Coronary artery (tissue), 2 donors: ENCODE measurements at regions not wholly inside any gene's neighbourhood (a gene's known extent, or its start where the extent isn't known, plus 50 kb on each side); places are given as distances from the start of the nearest gene placed in this dataset.
"Not testable (repeated sequence)": the region's sequence is repeated elsewhere in the genome, so short reads cannot be mapped to it uniquely, and the experiment has no call there.

ENCODE experiments used
- DNase-seq: peaks from one replicate; pipeline ENCODE4 v3.0.0-alpha.2; 2017; ENCODE audit warnings: low spot score
- H3K27ac ChIP-seq, 2 donors: fragments of 200-600 bp; sonication (generic); one replicate each; pipeline ENCODE4 v1.5.1; 2016 to 2019
- H3K4me3 ChIP-seq: fragments of 200-600 bp; sonication (generic); 2 replicates; pipeline ENCODE4 v1.5.1; 2016; ENCODE audit warnings: mild to moderate bottlenecking, moderate library complexity

DNA sequence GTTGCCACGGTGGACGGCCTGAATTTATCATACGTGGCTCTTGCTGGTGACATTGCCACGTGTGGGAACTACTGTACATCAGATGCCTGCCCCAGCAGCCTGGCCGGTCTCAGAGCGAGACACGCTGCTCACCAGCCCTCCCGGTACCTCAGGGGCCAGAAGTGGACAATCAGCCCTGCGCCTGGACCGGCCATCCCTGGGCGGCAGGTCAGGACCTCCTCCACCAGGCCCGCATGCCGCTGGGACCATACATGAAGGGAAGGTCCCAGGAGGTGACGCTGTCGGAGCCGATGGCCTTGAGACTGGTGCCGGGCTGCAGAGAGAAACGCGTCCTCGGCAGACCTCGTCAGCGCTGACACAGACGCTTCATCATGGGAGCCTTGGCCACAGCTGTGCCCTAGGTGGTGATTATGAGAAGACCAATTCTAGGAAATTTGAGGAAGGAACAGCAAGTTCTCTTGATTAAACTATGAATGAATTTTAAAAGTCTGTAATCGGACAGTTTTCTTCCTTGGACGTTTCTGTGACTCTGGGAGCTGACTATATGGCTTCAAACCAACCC is 5456.7 kb upstream of the TPTE start:
- H3K4me3 ChIP-seq, H3K27ac ChIP-seq, DNase-seq: not testable (repeated sequence)

DNA sequence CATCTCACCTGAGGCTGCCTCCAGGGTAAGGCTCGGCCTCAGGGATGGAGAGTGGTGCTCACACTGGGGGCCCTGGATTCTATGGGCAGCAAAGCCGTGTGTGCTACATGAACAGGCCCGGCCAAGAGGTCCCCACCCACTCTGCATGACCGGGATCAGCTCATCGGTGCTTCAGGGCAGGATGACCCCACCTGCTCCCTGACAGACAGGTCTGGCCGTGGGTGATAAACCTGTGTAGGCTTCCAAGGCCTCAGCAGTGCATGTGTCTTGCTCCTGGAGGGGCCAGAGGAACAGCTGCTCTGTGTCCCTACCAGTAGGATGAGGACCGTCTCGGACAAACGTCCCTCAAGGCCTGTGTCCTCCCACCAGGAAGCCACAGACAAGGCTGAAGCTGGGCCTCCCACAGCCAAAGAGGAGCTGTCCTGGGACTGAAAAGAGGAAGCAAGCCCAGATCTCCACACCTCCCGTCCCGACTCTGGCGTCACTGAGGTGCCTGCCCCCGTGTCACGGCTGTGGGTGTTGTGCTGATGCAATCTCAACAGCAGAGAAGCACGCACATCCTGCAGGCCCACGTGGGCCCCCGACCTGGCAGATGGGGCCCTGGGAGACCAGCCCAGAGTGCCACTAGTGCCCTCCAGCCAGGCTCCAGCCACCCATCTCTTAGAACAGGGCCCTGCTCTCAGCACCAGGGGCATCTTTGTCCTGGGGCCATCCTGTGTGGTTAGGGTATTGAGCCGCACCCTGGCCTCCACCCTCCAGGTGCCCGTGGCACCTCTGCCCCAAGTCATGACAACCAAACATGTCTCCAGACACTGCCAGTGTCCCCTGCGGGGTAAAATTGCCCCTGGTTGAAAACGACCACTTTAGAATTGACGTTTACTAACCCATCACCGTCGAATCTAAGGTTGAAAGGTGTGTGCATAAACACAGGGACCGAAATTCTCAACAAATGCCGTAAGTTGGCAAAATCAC is 5455.9 kb upstream of the TPTE start:
- not testable (repeated sequence) for H3K27ac ChIP-seq, H3K4me3 ChIP-seq
- DNase-seq = peak; percentile 60

DNA sequence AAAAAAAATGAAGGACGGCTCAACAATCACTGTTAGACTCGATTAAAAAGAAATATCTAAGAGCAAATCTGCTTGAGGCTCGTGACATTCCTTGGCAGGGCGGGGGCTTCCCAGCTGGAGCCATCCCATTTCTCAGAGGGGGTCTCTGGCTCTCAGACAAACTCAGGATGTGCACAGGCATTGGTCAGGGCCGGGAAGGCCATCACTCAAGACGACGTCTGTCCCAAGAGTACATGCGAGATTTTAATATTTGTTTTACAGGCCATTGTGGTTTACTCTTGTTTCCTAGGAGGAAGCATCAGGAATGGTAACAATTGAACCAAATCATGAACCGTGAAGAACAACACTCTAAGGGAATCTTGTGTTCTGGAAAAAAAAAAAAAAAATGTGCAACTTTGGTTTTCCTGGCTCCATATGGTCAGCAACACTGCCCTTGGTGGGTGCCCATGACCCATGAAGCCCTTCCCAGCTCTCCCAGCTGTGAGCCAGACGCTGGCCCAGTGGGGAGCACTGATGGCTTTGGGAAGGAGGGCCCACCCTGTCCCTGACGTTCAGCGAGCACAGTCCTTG is 5454.6 kb upstream of the TPTE start:
- not testable (repeated sequence) for H3K4me3 ChIP-seq, DNase-seq, H3K27ac ChIP-seq

DNA sequence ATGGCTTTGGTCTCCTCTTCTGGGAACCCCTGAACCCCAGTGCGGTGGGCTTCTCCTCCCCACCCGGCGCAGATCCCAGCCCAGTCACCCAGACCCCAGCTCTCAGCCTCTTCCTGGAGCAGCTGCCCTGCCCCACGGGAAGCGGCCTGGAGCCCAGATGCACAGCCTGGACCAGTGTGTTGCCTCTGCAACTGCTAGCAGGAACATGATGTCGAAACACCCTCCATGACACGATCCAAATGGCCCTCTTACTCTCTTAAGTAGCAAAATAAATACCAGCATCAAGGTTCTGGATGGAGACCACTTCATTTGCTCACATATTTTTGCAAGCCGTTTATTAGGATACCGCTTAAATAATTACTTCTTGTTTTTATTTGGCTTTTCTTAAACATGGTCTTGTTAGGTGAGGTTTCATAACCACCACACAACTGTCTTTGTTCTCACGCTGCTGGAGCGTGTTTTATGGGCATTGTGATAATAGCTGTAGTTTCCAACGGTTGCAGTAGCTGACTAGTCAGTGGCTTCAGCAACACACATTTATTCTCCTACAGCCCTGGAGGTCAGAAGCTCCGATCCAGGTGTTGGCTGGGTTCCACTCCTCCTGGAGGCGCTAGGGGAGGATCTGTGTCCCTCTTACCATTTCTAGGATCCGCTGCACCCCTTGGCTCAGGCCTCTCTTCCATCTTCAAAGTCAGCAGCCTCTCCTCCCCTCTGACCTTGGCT is 5453.9 kb upstream of the TPTE start:
- DNase-seq, H3K4me3 ChIP-seq, H3K27ac ChIP-seq: not testable (repeated sequence)

DNA sequence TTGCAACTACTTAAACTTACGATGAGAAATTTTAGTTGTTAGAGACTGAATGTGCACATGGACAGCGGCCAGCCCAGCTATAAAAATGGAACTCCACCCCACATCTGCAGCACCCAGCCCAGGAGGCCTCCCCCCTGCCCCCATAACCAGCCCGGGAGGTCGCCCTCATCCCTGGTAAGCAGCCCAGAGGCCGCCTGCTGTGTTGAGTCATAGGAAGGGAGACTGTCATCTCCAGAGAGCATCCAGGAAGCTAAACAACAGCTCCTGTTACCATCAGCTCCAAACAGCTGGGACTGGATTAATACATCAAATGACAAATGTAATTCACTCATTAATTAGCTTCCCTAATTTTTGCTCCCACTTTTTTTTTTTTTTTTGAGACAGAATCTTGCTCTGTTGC is 5452.7 kb upstream of the TPTE start:
- DNase-seq, H3K4me3 ChIP-seq, H3K27ac ChIP-seq: not testable (repeated sequence)

DNA sequence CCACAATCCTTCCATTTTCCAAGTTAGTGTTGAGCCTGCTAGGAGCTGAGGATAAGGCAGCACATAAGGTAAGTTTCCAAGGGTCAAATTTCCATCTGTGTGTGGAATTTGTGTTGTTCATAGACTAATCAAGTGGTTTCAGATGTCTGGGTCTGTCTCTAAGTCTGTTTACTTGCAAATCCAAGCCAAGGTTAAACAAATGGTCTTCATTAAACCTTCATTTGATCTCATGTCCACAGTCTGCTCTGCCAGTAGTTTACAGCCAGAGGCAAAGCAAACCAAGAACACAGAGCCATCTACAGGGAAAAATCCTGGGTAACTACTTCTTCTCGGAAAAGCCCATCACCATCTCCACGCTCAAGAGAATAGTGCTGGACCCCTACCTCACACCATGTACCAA is 5450.2 kb upstream of the TPTE start:
- not testable (repeated sequence) for H3K4me3 ChIP-seq, H3K27ac ChIP-seq, DNase-seq

DNA sequence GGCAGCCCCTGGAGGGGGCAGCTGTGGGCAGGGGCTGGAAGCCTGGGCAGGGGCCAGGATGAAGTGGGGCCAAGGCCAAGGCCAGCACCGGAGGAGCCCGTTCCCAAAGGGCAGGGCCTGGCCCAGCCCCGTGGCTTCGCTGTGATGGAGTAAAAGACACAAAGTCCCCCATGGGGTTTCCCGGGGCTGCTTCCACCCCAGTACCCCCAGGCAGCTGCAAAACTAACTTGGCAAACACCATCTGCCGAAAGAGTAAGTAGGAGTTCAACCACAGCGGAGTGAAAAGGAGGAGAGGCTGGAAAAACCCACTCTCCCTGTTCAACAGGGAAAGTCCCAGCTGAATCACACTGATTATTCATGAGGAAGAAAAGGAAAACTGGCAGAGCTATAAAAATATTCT is 5444.5 kb upstream of the TPTE start:
- H3K27ac ChIP-seq, H3K4me3 ChIP-seq, DNase-seq: not testable (repeated sequence)

DNA sequence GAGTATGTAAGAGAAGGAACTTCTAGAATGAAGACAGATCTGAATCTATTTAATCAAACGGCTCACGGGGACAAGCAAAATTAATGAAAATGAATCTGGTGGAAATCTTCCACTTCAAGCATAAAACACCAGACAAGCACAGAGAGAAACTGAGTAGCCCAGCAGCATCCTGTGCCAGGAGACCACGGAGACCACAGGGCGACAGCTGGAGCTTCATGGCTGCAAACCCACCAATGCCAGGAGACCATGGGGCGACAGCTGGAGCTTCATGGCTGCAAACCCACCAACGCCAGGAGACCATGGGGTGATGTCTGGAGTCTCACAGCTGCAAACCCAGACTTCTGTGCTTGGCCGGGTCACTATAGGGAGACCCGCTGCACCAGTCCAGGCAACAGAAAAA is 5442.0 kb upstream of the TPTE start:
- DNase-seq, H3K27ac ChIP-seq, H3K4me3 ChIP-seq: not testable (repeated sequence)

DNA sequence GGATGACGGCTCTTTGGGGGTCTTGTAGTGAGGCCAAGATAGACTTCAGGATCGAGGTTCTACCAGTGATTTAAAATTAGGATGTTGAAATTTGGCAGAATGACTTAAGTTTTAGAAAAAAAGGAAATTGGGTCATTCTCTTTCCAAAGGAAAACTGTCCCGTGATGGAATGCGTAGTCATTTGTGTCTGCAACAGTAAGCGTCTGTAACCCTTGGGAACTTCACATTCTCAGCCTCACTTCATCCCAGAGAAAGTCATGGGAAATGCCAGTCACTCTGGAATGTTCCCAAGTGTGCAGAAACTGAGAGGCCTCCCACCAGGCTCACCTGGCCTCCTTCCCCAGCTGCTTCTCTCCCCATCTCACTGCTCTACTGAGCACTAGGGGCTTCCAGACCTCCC is 5441.4 kb upstream of the TPTE start:
- not testable (repeated sequence) for DNase-seq, H3K4me3 ChIP-seq, H3K27ac ChIP-seq

DNA sequence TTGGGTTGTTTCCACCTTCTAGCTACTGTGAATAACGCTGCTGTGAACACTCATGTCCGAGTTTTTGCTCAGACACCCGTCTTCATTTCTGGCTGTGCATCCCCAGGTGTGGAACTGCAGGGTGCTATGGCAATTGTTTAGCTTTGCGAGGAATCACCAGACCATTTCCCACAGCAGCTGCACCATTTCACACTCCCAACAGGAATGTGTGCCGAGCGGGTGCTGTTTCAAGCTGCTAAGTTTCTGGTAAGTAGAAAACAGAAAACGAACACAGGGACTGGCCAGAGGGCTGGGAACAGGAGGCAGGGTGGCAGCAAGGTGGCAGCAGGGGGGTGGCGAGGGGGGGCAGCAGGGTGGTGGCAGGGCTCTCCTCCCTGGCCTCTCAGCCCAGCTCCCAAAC is 5437.1 kb upstream of the TPTE start:
- H3K4me3 ChIP-seq, DNase-seq, H3K27ac ChIP-seq: not testable (repeated sequence)

DNA sequence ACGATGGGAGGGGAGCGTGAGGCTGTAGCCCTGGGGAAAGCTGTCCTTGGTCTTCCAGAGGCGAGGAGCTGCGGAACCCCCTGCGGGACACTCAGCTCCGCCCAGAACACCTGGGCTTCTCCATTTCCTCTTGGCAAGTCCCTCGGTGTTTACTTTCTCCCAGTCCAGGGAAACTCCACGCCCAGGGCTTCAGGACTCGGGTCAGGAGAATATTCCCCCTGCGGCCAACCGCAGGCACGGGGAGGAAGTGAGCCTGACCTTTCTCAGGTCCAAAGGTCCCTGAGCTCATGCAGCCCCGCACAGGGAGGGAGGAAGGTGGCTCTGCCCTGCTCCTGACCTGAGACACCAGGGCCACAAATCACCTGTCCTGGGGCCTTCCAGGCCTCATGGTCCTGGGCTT is 5435.9 kb upstream of the TPTE start:
- not testable (repeated sequence) for DNase-seq, H3K27ac ChIP-seq, H3K4me3 ChIP-seq

DNA sequence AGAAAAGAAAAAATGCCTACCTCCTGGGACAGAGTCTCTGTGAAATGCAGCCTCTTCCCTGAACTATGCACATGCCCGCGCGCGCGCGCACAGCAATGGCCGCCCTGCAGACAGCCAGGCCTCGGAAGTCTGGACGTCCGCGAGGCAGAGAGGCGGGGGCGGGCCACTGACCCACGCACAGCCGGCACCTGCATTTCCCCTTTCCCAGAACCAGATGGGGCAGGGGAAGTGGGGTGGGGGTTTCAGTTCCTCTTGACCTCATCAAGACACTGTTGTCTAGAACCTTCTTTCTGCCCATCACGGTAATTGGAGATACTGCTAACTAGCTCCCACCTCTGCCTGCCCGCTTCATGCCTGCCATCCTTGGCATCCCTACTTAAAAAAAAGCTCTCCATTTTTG is 5435.0 kb upstream of the TPTE start:
- peak; percentile 9 for DNase-seq
- not testable (repeated sequence) for H3K27ac ChIP-seq, H3K4me3 ChIP-seq

DNA sequence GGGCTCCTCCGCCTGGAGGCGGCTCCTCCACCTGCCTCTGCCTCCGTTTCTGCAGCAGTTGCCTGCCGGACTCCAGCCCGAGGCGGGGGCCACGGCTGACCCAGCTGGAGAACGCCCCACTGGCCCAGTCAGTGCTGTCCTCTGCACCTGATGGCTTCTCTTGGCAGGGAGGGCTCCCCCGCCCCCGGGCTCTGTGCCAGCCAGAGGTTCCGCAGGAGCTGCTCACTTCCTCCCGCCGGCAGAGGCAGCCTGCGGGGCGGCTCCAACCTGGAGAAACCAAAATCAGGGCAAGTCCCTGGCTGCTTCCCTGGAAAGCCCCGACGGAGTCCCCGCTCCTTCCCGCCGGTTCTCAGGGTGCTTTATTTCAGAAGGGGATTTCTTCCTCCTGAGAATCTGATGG is 5432.6 kb upstream of the TPTE start:
- H3K27ac ChIP-seq, H3K4me3 ChIP-seq, DNase-seq: not testable (repeated sequence)

DNA sequence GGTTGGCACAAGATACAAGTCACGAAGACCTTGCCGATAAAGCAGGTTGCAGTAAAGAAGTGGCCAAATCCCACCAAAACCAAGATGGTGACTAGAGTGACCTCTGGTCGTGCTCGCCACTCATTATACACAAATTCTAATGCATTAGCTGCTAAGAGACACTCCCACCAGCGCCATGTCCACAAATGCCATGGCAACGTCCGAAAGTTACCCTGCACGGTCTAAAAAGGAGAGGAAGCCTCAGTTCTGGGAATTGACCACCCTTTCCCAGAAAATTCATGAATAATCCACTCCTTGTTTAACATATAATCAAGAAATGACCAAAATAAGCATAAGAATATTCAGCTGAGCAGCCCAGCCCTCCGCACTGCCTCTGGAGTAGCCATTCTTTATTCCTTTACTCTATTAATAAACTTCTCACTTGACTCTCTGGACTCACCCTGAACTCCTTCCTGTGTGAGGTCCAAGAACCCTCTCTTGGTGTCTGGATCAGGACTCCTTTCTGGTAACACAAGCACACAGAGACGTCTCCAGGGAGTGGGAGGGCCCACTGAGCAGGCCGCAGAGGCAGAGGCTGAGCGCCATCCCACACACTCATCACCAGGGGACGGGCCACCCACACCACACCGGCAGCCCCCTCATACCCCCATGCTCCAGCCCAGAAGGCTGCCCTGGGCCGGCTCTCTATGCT is 5431.8 kb upstream of the TPTE start:
- DNase-seq, H3K4me3 ChIP-seq, H3K27ac ChIP-seq: not testable (repeated sequence)

DNA sequence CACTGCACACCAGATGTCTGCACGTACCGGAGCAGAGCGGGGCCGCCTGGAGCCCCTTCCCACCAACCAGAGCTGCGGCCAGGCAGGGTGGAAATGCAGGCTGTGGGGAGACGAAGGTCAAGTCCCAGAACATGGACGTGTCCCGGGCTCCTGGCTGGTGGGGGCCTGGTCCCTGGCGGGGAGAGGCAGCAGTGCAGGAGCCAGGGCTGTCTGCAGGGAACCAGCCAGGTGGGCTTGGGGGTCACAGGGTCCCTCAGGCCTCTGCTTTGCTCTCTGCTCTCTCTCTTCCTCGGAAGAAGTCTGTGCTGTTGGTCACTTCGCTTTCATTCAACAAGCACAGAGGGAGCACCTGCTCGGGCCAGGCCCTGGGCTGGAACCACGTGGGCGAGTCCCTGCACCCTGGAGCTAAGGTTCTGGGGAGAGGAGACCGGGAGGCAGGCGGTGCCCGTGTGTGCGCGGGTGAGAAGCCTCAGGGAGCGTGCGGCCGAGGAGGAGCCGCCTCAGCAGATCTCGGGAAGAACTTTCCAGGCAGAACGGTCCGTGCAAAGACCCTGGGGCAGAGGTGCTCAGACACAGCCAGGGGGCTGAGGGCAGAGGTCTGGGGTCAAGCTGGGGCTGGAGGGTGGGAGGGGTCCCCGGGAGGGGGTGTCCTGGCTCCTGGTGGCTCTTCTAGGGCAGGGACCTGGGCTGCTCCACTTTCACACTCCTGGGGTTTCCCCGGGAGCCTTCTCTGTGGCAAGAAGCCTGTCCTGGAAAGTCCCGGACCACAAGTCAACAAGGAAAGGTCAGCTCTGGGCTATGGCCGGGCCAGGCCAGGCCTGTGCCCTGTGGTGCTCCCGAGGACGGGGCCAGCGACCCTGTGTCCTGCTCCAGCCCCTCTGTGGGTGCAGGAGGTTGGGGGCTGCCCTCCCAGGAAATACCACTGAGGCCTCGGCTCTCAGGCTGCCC is 5431.0 kb upstream of the TPTE start:
- H3K4me3 ChIP-seq, DNase-seq, H3K27ac ChIP-seq: not testable (repeated sequence)

DNA sequence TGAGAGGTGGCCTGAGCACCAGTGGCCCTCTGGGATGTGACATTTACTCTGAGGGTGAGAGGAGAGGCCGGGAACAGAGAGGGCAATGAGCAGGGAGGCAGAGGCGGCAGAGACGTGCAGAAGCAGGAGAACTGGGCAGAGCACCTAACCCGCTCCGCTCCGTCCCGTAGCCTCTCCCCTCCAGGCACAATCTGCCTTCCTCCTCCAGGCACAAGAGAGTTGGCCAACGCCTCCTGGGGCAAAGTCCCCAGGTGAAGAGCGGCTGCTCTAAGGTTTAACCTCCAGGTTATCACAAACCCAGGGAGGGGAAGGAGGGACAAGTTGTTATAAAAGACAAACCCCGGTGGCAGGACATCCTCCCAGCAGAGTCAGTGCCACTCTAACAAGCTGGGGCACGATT is 5430.1 kb upstream of the TPTE start:
- H3K4me3 ChIP-seq, H3K27ac ChIP-seq, DNase-seq: not testable (repeated sequence)

DNA sequence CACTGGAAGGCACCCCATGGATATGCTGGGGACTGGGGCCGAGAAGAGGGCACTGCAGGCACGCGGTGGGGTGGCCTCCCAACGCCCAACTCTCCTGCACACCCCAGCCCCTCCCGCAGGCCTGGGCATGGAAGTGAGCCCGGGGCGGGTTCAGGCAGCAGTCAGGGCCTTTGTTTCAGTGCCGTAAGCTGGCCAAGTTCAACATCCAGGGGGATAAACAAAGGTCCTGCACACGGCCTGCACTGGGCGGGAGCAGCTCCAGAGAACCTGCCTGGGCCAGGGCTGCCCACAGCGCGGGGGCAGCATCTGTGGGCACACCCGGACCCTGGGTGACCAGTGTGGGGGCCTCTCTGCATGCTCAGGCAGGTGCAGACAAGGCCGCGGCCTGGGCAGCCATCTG is 5425.8 kb upstream of the TPTE start:
- not testable (repeated sequence) for H3K27ac ChIP-seq, DNase-seq, H3K4me3 ChIP-seq
